OCI-LY7 (cell line): ENCODE measurements at regions not wholly inside any gene's neighbourhood (a gene's known extent, or its start where the extent isn't known, plus 50 kb on each side); places are given as distances from the start of the nearest gene placed in this dataset.

Source experiments
- BruUV-seq: library from RNA; stranded (reverse); fragments of 400-500 nt; replicated peaks from 2 replicates; lab custom pipeline; 2021; lab: Mats Ljungman, UMichigan
- CTCF ChIA-PET: fragments of 300-600 bp; sonication (Branson Sonifier 250); formaldehyde crosslinking; loops from one replicate; lab custom pipeline; 2022; ENCODE audit warnings: antibody characterized with exemption; ENCODE audit not compliant: unreplicated experiment; lab: Charles Lee
- POLR2A ChIA-PET: fragments of 300-600 bp; sonication (Branson Sonifier 250); formaldehyde crosslinking; loops from one replicate; lab custom pipeline; 2022; ENCODE audit warnings: antibody characterized with exemption; lab: Charles Lee
- DNase-seq: peaks from one replicate; pipeline ENCODE4 v3.0.0-alpha.2; 2015; ENCODE audit warnings: low spot score
- H2AFZ ChIP-seq: fragments of 200-600 bp; sonication (generic), shearing (Covaris generic); 2 replicates; pipeline ENCODE4 v1.6.1; 2014; ENCODE audit warnings: mild to moderate bottlenecking, antibody characterized with exemption, low read length, moderate library complexity
- H3K27ac ChIP-seq: fragments of 200-600 bp; sonication (generic); 2 replicates; pipeline ENCODE4 v1.5.1; 2014; ENCODE audit warnings: mixed run types, low read depth, mild to moderate bottlenecking, moderate library complexity, low read length, inconsistent platforms; ENCODE audit not compliant: poor library complexity, severe bottlenecking
- H3K36me3 ChIP-seq: fragments of 200-600 bp; sonication (generic); 2 replicates; pipeline ENCODE4 v1.6.1; 2014; ENCODE audit warnings: mild to moderate bottlenecking, antibody characterized with exemption, low read length, moderate library complexity, mixed read lengths; ENCODE audit not compliant: insufficient read depth
- H3K4me1 ChIP-seq: fragments of 200-600 bp; sonication (generic); 2 replicates; pipeline ENCODE4 v1.5.1; 2014; ENCODE audit warnings: mild to moderate bottlenecking, low read length; ENCODE audit not compliant: insufficient read depth, poor library complexity, severe bottlenecking
- H3K4me2 ChIP-seq: fragments of 200-600 bp; sonication (generic); 2 replicates; pipeline ENCODE4 v1.6.1; 2014; ENCODE audit warnings: mild to moderate bottlenecking, low read length
- H3K4me3 ChIP-seq: fragments of 200-600 bp; sonication (generic); 2 replicates; pipeline ENCODE4 v1.5.1; 2014; ENCODE audit warnings: mild to moderate bottlenecking, low read depth, low read length; ENCODE audit not compliant: poor library complexity, severe bottlenecking
- H3K79me2 ChIP-seq: fragments of 200-600 bp; sonication (generic); 2 replicates; pipeline ENCODE4 v1.6.1; 2016; ENCODE audit warnings: low read depth, mild to moderate bottlenecking, low read length, moderate library complexity, mixed read lengths; ENCODE audit not compliant: insufficient read depth
- H3K9me2 ChIP-seq: fragments of 200-600 bp; sonication (generic); 2 replicates; pipeline ENCODE4 v1.6.1; 2016; ENCODE audit warnings: mild to moderate bottlenecking, low read length, mixed read lengths; ENCODE audit not compliant: insufficient read depth
- H3K9me3 ChIP-seq: fragments of 200-600 bp; sonication (generic); 2 replicates; pipeline ENCODE4 v1.6.1; 2014; ENCODE audit warnings: mild to moderate bottlenecking, mixed run types, low read length, mixed read lengths
- H4K20me1 ChIP-seq: fragments of 200-600 bp; sonication (generic); 2 replicates; pipeline ENCODE4 v1.6.1; 2014; ENCODE audit warnings: mild to moderate bottlenecking, antibody characterized with exemption, low read length, moderate library complexity, mixed read lengths; ENCODE audit not compliant: insufficient read depth
- CTCF ChIP-seq: fragments of 200-600 bp; sonication (generic); conservative IDR thresholded peaks from 2 replicates; pipeline ENCODE4 v1.5.1; 2014; ENCODE audit warnings: mild to moderate bottlenecking, antibody characterized with exemption, low read length, moderate library complexity, mixed read lengths
- EZH2phosphoT487 ChIP-seq: fragments of 200-600 bp; sonication (generic); IDR thresholded peaks from 2 replicates; pipeline ENCODE4 v1.6.1; 2018; ENCODE audit warnings: low read depth, borderline replicate concordance, mild to moderate bottlenecking, mixed run types, antibody characterized with exemption, low read length, moderate library complexity, mixed read lengths
- intact Hi-C: fragments of 100-400 bp; cut with micrococcal nuclease; formaldehyde crosslinking; loops from one replicate; pipeline ENCODE4 v1.10.0; 2022; ENCODE audit not compliant: unreplicated experiment

- intact Hi-C loops, result no loop called here
- H3K4me3 ChIP-seq, result no peak overlapping the region
- H3K4me1 ChIP-seq, result peaks cover 8% of the 10 kb centered on the region
- POLR2A ChIA-PET, result interaction anchor here (0.5 to 0.8 kb wide), 2 partner anchors 214 to 773 kb away, joined by 3 read pairs; no protein-coding TSS in a partner anchor
- H3K9me3 ChIP-seq, result peaks cover 18% of the 10 kb centered on the region
- peaks cover 12% of the 10 kb centered on the region; the same call in 1 of the 2 replicates for H3K36me3 ChIP-seq
- H3K4me2 ChIP-seq, result no peak overlapping the region
- no peaks in the 10 kb centered on the region for H4K20me1 ChIP-seq
- CTCF ChIA-PET, result no interaction called here
- H2AFZ ChIP-seq, result no peak overlapping the region
- H3K27ac ChIP-seq, result no peak overlapping the region
- TF ChIP-seq CTCF (no peak), EZH2phosphoT487 (no peak)
- no peaks in the 10 kb centered on the region for H3K9me2 ChIP-seq
- DNase-seq, result no peak
- H3K79me2 ChIP-seq, result no peaks in the 10 kb centered on the region
- BruUV-seq, result no TSS peak
These were observed 274.7 kb upstream of the ID4 start for GRCh38 chr6:19562468-19562867.

- Histone ChIP-seq H3K9me2 (no peaks in the 10 kb centered on the region), H2AFZ (no peak overlapping the region; the same call in 1 of the 2 replicates), H3K4me3 (no peak overlapping the region), H4K20me1 (no peaks in the 10 kb centered on the region), H3K4me1 (peaks cover 18% of the 10 kb centered on the region), H3K9me3 (peaks cover 6% of the 10 kb centered on the region; the same call in 1 of the 2 replicates), H3K4me2 (0 out of 2 replicates have a peak overlapping the region, but pooled peaks have one; percentile 3), H3K36me3 (peaks cover 3% of the 10 kb centered on the region; the same call in 1 of the 2 replicates), H3K27ac (no peak overlapping the region), H3K79me2 (no peaks in the 10 kb centered on the region)
- BruUV-seq, result no TSS peak
- peak; percentile 50 for DNase-seq
- TF ChIP-seq CTCF (no peak), EZH2phosphoT487 (no peak)
- intact Hi-C loops, result no loop called here
- CTCF ChIA-PET, result no interaction called here
- POLR2A ChIA-PET, result no interaction called here
These were observed 267.6 kb upstream of the ID4 start for GRCh38 chr6:19569563-19569962.

GRCh38 chr6:19571176-19571575 lies 266.0 kb upstream of the ID4 start:
- Histone ChIP-seq H3K4me1 (peaks cover 18% of the 10 kb centered on the region), H3K36me3 (no peaks in the 10 kb centered on the region; the same call in 1 of the 2 replicates), H3K9me2 (no peaks in the 10 kb centered on the region), H2AFZ (no peak overlapping the region), H3K27ac (no peak overlapping the region), H3K4me2 (no peak overlapping the region), H3K4me3 (no peak overlapping the region), H4K20me1 (no peaks in the 10 kb centered on the region), H3K79me2 (no peaks in the 10 kb centered on the region), H3K9me3 (no peaks in the 10 kb centered on the region)
- TF ChIP-seq CTCF (no peak), EZH2phosphoT487 (no peak)
- POLR2A ChIA-PET, result interaction anchor here (0.7 to 1.0 kb wide), 2 partner anchors 30 to 275 kb away, joined by 3 read pairs; no protein-coding TSS in a partner anchor
- intact Hi-C loops, result no loop called here
- DNase-seq, result no peak
- no TSS peak for BruUV-seq
- CTCF ChIA-PET, result no interaction called here
